Erythroblast (primary cell): ENCODE measurements at regions not wholly inside any gene's neighbourhood (a gene's known extent, or its start where the extent isn't known, plus 50 kb on each side); places are given as distances from the start of the nearest gene placed in this dataset.

Source experiments
- GATA1 ChIP-seq: IDR thresholded peaks from 2 replicates; pipeline ENCODE4 v1.6.1; 2011; ENCODE audit warnings: low read depth, mild to moderate bottlenecking, control low read depth, low read length, moderate library complexity
- POLR2A ChIP-seq: IDR thresholded peaks from 2 replicates; pipeline ENCODE4 v1.6.1; 2011; ENCODE audit warnings: mild to moderate bottlenecking, low read length

- TF ChIP-seq POLR2A (no peak), GATA1 (no peak)
Measured at GRCh38 chr2:23291239-23291638, 93.7 kb upstream of the KLHL29 start.
